Esophagus (tissue), 2 donors: ENCODE measurements at regions not wholly inside any gene's neighbourhood (a gene's known extent, or its start where the extent isn't known, plus 50 kb on each side); places are given as distances from the start of the nearest gene placed in this dataset.

Source experiments
- H3K27ac ChIP-seq, 2 donors: one replicate each; pipeline ENCODE4 v1.5.1; 2013; ENCODE audit warnings: low read depth in 2 of 2, mild to moderate bottlenecking in 2 of 2, inconsistent platforms in 1 of 2, low read length in 1 of 2, moderate library complexity in 1 of 2
- H3K27me3 ChIP-seq, 2 donors: one replicate each; pipeline ENCODE4 v1.6.1; 2013; ENCODE audit warnings: low read length in 2 of 2, control low read depth in 1 of 2, mild to moderate bottlenecking in 1 of 2; ENCODE audit not compliant: insufficient read depth in 2 of 2, control insufficient read depth in 1 of 2
- H3K36me3 ChIP-seq, 2 donors: one replicate each; pipeline ENCODE4 v1.6.1; 2013; ENCODE audit warnings: low read length in 1 of 2; ENCODE audit not compliant: control insufficient read depth in 2 of 2, insufficient read depth in 2 of 2
- H3K4me1 ChIP-seq, 2 donors: one replicate each; pipeline ENCODE4 v1.6.1; 2013; ENCODE audit warnings: low read length in 1 of 2; ENCODE audit not compliant: control insufficient read depth in 2 of 2, insufficient read depth in 2 of 2
- H3K4me3 ChIP-seq, 2 donors: one replicate each; pipeline ENCODE4 v1.5.1; 2013; ENCODE audit warnings: low read length in 2 of 2, mild to moderate bottlenecking in 2 of 2, low read depth in 1 of 2, moderate library complexity in 1 of 2
- H3K9me3 ChIP-seq, 2 donors: one replicate each; pipeline ENCODE4 v1.6.1; 2013; ENCODE audit warnings: mild to moderate bottlenecking in 2 of 2, low read depth in 1 of 2, low read length in 1 of 2, moderate library complexity in 1 of 2; ENCODE audit not compliant: control insufficient read depth in 2 of 2, insufficient read depth in 1 of 2
- WGBS, 2 donors: extraction: QIAGEN DNeasy Blood & Tissue Kit; methylation state at CpG; one replicate each; pipeline ENCODE4 v1.1.7; 2013; 5-methylcytosine and 5-hydroxymethylcytosine counted together
- donor health status: healthy with polysubstance abuse.
- donor health status: Bipolar disorder and iron deficiency.

DNA sequence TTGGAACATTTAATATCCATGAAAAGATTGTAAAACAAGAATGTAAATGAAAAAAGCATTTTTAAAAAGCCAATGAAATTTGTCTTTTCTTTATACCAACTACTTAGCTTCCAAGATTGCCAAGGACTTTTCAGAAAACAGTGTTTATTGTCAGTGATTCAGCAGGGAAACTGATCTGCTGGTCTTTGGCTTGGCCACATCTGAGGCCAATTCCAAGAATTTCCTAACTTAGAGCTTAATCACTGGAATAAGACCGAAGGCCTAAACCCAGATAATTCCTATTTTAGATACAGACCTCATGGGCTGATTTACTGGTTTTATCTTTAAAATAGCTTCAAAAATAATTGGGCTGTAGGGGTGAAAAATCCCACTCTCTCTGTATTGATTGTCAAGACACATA is 260.5 kb upstream of the RORA start:
- no peaks in the 10 kb centered on the region for H3K4me1 ChIP-seq
- no peaks in the 10 kb centered on the region for H3K27me3 ChIP-seq
- H3K9me3 ChIP-seq = no peaks in the 10 kb centered on the region
- no peak overlapping the region for H3K4me3 ChIP-seq
- no peak overlapping the region for H3K27ac ChIP-seq
- WGBS, 2 donors = 61 to 66% methylated on average over 1 of the region's 1 CpG
- no peaks in the 10 kb centered on the region for H3K36me3 ChIP-seq

DNA sequence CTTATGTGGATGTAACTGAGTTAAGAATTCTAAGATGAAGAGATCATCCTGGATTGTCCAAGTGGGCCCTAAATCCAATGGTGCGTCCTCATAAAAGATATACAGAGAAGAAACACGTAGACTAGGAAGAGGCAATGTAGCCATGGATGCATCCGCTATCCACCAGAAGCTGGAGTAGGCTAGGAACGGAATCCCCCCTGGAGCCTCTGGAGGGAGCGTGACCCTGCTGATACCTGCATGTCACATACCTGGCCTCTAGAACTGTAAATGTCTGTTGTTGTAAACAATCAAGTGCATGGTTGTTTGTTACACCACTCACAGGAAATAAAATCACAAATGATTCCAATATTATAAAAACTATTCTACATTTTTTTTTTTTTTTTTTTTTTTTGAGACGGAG is 254.5 kb upstream of the RORA start:
- Histone ChIP-seq H3K4me1 (no peaks in the 10 kb centered on the region), H3K27me3 (no peaks in the 10 kb centered on the region), H3K36me3 (no peaks in the 10 kb centered on the region), H3K4me3 (no peak overlapping the region), H3K9me3 (no peaks in the 10 kb centered on the region), H3K27ac (no peak overlapping the region)
- WGBS, 2 donors = 94 to 95% methylated on average over 5 of the region's 6 CpGs

- H3K9me3 ChIP-seq = no peaks in the 10 kb centered on the region
- H3K27me3 ChIP-seq = no peaks in the 10 kb centered on the region
- H3K4me3 ChIP-seq = no peak overlapping the region
- no peaks in the 10 kb centered on the region for H3K36me3 ChIP-seq
- 70 to 73% methylated on average over 1 of the region's 1 CpG for WGBS, 2 donors
- no peaks in the 10 kb centered on the region for H3K4me1 ChIP-seq
- H3K27ac ChIP-seq = no peak overlapping the region
These were observed 252.8 kb upstream of the RORA start for GRCh38 chr15:61481886-61482285.

GRCh38 chr15:61480863-61481262 is 251.8 kb upstream of the RORA start:
- Histone ChIP-seq H3K4me1 (no peaks in the 10 kb centered on the region), H3K36me3 (no peaks in the 10 kb centered on the region), H3K27ac (no peak overlapping the region), H3K9me3 (no peaks in the 10 kb centered on the region), H3K4me3 (no peak overlapping the region), H3K27me3 (no peaks in the 10 kb centered on the region)
- 59 to 72% methylated on average over 5 of the region's 5 CpGs for WGBS, 2 donors

DNA sequence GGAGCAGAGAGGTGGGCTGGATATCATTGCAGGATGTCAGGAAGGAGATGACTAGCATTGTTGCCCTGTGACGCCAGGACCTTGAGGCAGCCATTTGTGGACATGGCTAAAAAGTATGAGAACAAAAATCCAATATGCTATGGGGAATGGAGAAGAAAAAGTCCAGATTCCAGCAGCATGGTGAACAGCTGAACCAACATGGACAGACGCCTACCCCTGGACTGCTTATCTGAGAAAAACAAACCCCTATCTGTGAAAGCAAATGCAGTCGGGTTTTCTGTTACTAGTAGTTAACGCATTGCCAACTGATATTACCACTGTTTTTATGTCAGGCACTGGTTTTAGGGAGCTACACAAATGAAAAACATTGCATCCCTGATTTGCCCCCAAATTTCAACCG is 251.2 kb upstream of the RORA start:
- H3K27ac ChIP-seq = no peak overlapping the region
- no peaks in the 10 kb centered on the region for H3K36me3 ChIP-seq
- H3K4me3 ChIP-seq = no peak overlapping the region
- H3K4me1 ChIP-seq = no peaks in the 10 kb centered on the region
- no peaks in the 10 kb centered on the region for H3K27me3 ChIP-seq
- WGBS, 2 donors = 79 to 89% methylated on average over 5 of the region's 5 CpGs
- H3K9me3 ChIP-seq = no peaks in the 10 kb centered on the region

- Histone ChIP-seq H3K27me3 (no peaks in the 10 kb centered on the region), H3K4me3 (no peak overlapping the region), H3K27ac (no peak overlapping the region), H3K4me1 (no peaks in the 10 kb centered on the region), H3K36me3 (no peaks in the 10 kb centered on the region), H3K9me3 (no peaks in the 10 kb centered on the region)
- WGBS, 2 donors = 52 to 70% methylated on average over 2 of the region's 2 CpGs
These were observed 250.5 kb upstream of the RORA start for GRCh38 chr15:61479613-61480012.

DNA sequence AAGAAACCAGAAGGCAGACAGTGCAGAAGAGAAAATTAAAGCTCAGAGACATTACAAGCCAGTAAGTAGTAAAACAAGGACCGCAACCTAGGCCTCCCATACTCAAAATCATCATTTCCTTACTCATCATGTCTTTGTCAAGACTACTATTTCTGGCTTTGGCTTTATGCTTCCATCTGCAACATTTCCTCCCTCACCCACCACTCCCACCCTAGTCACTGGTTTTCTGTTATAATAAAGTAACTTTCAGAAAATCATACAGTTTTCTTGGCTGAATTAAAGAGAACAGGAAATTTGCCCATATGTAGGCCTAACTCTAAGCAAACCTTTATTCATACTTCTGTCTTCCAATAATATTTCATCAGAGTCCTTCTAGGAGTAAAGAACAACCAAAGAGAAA is 247.6 kb upstream of the RORA start:
- peaks cover 0 to 2% of the 10 kb centered on the region in 2 donors for H3K4me1 ChIP-seq
- H3K27ac ChIP-seq = no peak overlapping the region
- no peaks in the 10 kb centered on the region for H3K27me3 ChIP-seq
- no peaks in the 10 kb centered on the region for H3K9me3 ChIP-seq
- H3K4me3 ChIP-seq = no peak overlapping the region
- H3K36me3 ChIP-seq = no peaks in the 10 kb centered on the region
- WGBS, 2 donors = 91 to 95% methylated on average over 1 of the region's 1 CpG

DNA sequence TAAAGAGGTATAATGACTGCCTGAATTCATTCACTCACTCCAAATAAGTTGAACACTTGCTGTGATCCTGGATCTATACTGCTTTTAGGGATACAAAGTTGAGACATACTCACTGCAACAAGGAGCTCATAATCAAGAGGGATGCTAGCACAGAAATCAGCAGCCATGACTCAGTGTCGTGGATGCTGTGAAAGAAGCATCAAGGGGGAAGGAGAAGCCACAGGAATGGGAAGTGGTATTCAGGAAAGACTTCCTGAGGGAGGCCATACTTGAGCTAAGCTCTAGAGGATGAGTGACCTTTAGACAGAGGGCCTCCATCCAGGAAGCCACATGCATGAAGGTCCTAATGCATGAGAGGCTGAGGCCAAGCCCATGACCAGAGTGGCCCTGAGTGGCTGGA is 245.7 kb upstream of the RORA start:
- WGBS, 2 donors = 65 to 72% methylated on average over 1 of the region's 1 CpG
- no peaks in the 10 kb centered on the region for H3K36me3 ChIP-seq
- H3K4me1 ChIP-seq = peaks cover 0 to 2% of the 10 kb centered on the region in 2 donors
- no peak overlapping the region for H3K27ac ChIP-seq
- no peak overlapping the region for H3K4me3 ChIP-seq
- no peaks in the 10 kb centered on the region for H3K27me3 ChIP-seq
- no peaks in the 10 kb centered on the region for H3K9me3 ChIP-seq

DNA sequence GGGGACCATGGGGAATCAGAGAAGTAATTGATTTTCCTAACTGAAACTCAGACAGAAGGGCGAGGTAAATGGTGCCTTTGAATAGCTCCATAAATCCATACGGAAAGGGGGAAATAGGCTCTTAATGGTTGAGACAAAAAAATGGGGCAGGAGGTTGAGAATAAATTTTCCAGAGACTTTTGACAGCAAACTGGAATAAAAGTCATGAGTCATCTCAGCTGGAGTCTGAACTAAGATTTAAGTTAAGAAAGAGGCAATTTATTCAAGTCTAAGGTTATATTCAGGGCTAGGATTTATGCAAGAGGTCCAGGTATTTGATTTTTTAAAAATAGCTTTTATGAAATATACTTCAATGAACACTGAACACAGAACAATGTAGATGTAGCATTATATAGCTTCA is 238.7 kb upstream of the RORA start:
- Histone ChIP-seq H3K27me3 (no peaks in the 10 kb centered on the region), H3K4me3 (no peak overlapping the region), H3K36me3 (no peaks in the 10 kb centered on the region), H3K9me3 (no peaks in the 10 kb centered on the region), H3K4me1 (peaks cover 0 to 2% of the 10 kb centered on the region in 2 donors), H3K27ac (no peak overlapping the region)
- WGBS, 2 donors = 66 to 71% methylated on average over 2 of the region's 2 CpGs

GRCh38 chr15:61459785-61460707 is 230.9 kb upstream of the RORA start:
- Histone ChIP-seq H3K27ac (no peak overlapping the region), H3K27me3 (no peaks in the 10 kb centered on the region), H3K4me3 (no peak overlapping the region), H3K9me3 (no peaks in the 10 kb centered on the region), H3K36me3 (no peaks in the 10 kb centered on the region), H3K4me1 (no peaks in the 10 kb centered on the region)
- 31 to 41% methylated on average over 9 of the region's 9 CpGs for WGBS, 2 donors
